Liver (tissue), 8 donors: ENCODE measurements at regions not wholly inside any gene's neighbourhood (a gene's known extent, or its start where the extent isn't known, plus 50 kb on each side); places are given as distances from the start of the nearest gene placed in this dataset.

Source experiments
- DNase-seq: peaks from one replicate; pipeline ENCODE4 v3.0.0-alpha.2; 2017; ENCODE audit warnings: low spot score
- H3K27ac ChIP-seq, 2 donors: one replicate each; pipeline ENCODE4 v1.7.0; 2013; ENCODE audit warnings: inconsistent platforms in 2 of 2, low read length in 2 of 2, control low read depth in 1 of 2, low read depth in 1 of 2, mild to moderate bottlenecking in 1 of 2
- H3K27me3 ChIP-seq, 4 donors: one replicate each; pipeline versions ENCODE4 v1.6.1 to v1.7.0; 2013; ENCODE audit warnings: low read length in 3 of 4, inconsistent platforms in 1 of 4, mild to moderate bottlenecking in 1 of 4, moderate library complexity in 1 of 4; ENCODE audit not compliant: control insufficient read depth in 4 of 4, insufficient read depth in 4 of 4
- H3K36me3 ChIP-seq, 4 donors: one replicate each; pipeline versions ENCODE4 v1.6.1 to v1.7.0; 2013; ENCODE audit warnings: low read length in 3 of 4, mild to moderate bottlenecking in 3 of 4, low read depth in 1 of 4, moderate library complexity in 1 of 4; ENCODE audit not compliant: control insufficient read depth in 4 of 4, insufficient read depth in 3 of 4
- H3K4me1 ChIP-seq, 4 donors: one replicate each; pipeline versions ENCODE4 v1.6.1 to v1.7.0; 2013; ENCODE audit warnings: low read length in 3 of 4, mild to moderate bottlenecking in 3 of 4, moderate library complexity in 1 of 4; ENCODE audit not compliant: control insufficient read depth in 4 of 4, insufficient read depth in 4 of 4
- H3K4me3 ChIP-seq, 3 donors: one replicate each; pipeline versions ENCODE4 v1.6.1 to v1.7.0; 2013; ENCODE audit warnings: low read length in 3 of 3, control low read depth in 1 of 3, low read depth in 1 of 3, mild to moderate bottlenecking in 1 of 3
- H3K9ac ChIP-seq, 2 donors: one replicate each; pipeline ENCODE4 v1.7.0; 2013; ENCODE audit warnings: low read length in 2 of 2, mild to moderate bottlenecking in 2 of 2, moderate library complexity in 2 of 2, control low read depth in 1 of 2, low read depth in 1 of 2
- H3K9me3 ChIP-seq, 4 donors: one replicate each; pipeline versions ENCODE4 v1.6.1 to v1.7.0; 2013; ENCODE audit warnings: low read length in 3 of 4; ENCODE audit not compliant: control insufficient read depth in 4 of 4
- CTCF ChIP-seq: fragments of 150-350 bp; IDR thresholded peaks from 2 replicates; pipeline ENCODE4 v1.5.1; 2017; ENCODE audit warnings: improper control_type of control experiment, low read depth, low read length; ENCODE audit not compliant: missing input control
- EGR1 ChIP-seq, 2 donors: IDR thresholded peaks; 2 replicates each; pipeline ENCODE4 v1.6.1; 2016 to 2018; ENCODE audit warnings: antibody characterized with exemption in 2 of 2, low read depth in 2 of 2
- FOXA1 ChIP-seq: IDR thresholded peaks from 2 replicates; pipeline ENCODE4 v1.6.1; 2016; ENCODE audit warnings: antibody characterized with exemption
- FOXA2 ChIP-seq: IDR thresholded peaks from 2 replicates; pipeline ENCODE4 v1.6.1; 2016; ENCODE audit warnings: antibody characterized with exemption
- HNF4A ChIP-seq, 2 donors: conservative IDR thresholded peaks; 2 replicates each; pipeline ENCODE4 v1.6.1; 2016; ENCODE audit warnings: antibody characterized with exemption in 2 of 2, mild to moderate bottlenecking in 2 of 2
- JUND ChIP-seq, 2 donors: IDR thresholded peaks; 2 replicates each; pipeline ENCODE4 v1.6.1; 2016; ENCODE audit warnings: antibody characterized with exemption in 2 of 2
- NR2F2 ChIP-seq: IDR thresholded peaks from 2 replicates; pipeline ENCODE4 v1.6.1; 2016; ENCODE audit warnings: antibody characterized with exemption
- RAD21 ChIP-seq, 2 donors: IDR thresholded peaks; 2 replicates each; pipeline ENCODE4 v1.6.1; 2016; ENCODE audit warnings: antibody characterized with exemption in 2 of 2, mild to moderate bottlenecking in 2 of 2
- REST ChIP-seq: IDR thresholded peaks from 2 replicates; pipeline ENCODE4 v1.6.1; 2016; ENCODE audit warnings: antibody characterized with exemption, mild to moderate bottlenecking
- RXRA ChIP-seq, 2 donors: IDR thresholded peaks; 2 replicates each; pipeline ENCODE4 v1.6.1; 2017 to 2018; ENCODE audit warnings: antibody characterized with exemption in 2 of 2, mild to moderate bottlenecking in 1 of 2
- SP1 ChIP-seq: IDR thresholded peaks from 2 replicates; pipeline ENCODE4 v1.6.1; 2018; ENCODE audit warnings: antibody characterized with exemption, mild to moderate bottlenecking
- TAF1 ChIP-seq: conservative IDR thresholded peaks from 2 replicates; pipeline ENCODE4 v1.6.1; 2016; ENCODE audit warnings: antibody characterized with exemption, mild to moderate bottlenecking
- YY1 ChIP-seq: IDR thresholded peaks from 2 replicates; pipeline ENCODE4 v1.6.1; 2016; ENCODE audit warnings: antibody characterized with exemption, mild to moderate bottlenecking
- ZBTB33 ChIP-seq: IDR thresholded peaks from 2 replicates; pipeline ENCODE4 v1.6.1; 2016; ENCODE audit warnings: antibody characterized with exemption
- WGBS: extraction: QIAGEN DNeasy Blood & Tissue Kit; methylation state at CpG from one replicate; pipeline ENCODE4 v1.1.7; 2013; 5-methylcytosine and 5-hydroxymethylcytosine counted together
- TF ChIP-seq, protein P1 (sequence below): IDR thresholded peaks from 2 replicates; pipeline ENCODE4 v1.6.1; 2016; ENCODE audit warnings: antibody characterized with exemption
- TF ChIP-seq, protein P2 (sequence below): IDR thresholded peaks from 2 replicates; pipeline ENCODE4 v1.6.1; 2016; ENCODE audit warnings: antibody characterized with exemption
- donor health status: healthy.
- donor health status: healthy.
- donor health status: healthy.
- donor health status: healthy.
- donor health status: healthy.

DNA sequence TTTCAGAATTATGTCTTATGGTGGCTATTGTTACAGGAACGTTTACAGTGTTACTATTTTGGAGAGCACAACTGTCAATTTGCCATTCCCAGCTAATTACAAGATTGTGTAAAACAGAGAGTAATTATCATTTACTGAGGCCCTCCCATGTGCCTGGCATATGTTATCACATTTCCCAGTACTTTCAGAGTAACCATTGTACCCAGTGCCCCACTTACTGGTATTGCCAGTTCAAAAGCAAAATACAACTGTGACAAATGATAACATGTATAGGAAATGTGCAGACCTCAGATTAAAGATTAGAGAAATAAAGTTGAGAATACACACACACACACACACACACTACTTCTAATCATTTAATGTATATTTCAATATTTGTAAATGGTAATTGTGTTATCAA lies 572.5 kb downstream of the POM121L12 start:
- H3K27me3 ChIP-seq = peaks cover 0 to 2% (median 0%) of the 10 kb centered on the region in 4 donors
- WGBS = 30% methylated on average over 1 of the region's 1 CpG
- no peak overlapping the region for H3K4me3 ChIP-seq
- DNase-seq = no peak
- no peaks in the 10 kb centered on the region for H3K36me3 ChIP-seq
- no peaks in the 10 kb centered on the region for H3K4me1 ChIP-seq
- H3K27ac ChIP-seq = no peak overlapping the region
- TF ChIP-seq, protein P1, sequence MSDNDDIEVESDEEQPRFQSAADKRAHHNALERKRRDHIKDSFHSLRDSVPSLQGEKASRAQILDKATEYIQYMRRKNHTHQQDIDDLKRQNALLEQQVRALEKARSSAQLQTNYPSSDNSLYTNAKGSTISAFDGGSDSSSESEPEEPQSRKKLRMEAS = no peak
- TF ChIP-seq REST = no peak
- no peak for TF ChIP-seq JUND (IDR thresholded peaks at IDR 0.05)
- TF ChIP-seq NR2F2 = no peak
- no peak for TF ChIP-seq RXRA (IDR thresholded peaks at IDR 0.05)
- TF ChIP-seq FOXA2 = no peak
- no peak for TF ChIP-seq FOXA1
- no peak for TF ChIP-seq RAD21 (IDR thresholded peaks at IDR 0.05)
- H3K9ac ChIP-seq = no peak overlapping the region
- H3K9me3 ChIP-seq = peaks cover 0 to 3% (median 0%) of the 10 kb centered on the region in 4 donors

DNA sequence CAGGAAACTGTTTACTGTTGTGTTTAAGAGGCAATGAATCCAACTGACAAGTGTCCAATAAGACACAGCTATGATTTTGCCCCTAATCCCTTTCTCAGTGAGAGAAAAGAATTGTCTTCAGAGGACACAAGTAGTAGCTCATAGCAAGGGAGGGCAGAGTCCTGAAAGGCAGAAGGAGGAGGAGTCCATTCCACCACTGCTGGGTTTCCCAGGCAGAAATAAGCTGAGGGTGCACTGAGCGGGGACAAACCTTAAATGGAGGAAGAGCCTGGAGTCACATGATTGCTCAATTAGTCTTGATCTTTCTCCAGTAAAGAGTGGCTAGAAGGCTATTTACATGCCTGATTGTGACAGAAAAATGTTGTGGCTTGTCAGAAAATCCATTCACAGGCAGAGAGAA lies 573.8 kb downstream of the POM121L12 start:
- TF ChIP-seq RAD21 (IDR thresholded peaks at IDR 0.05) = no peak
- no peak for TF ChIP-seq RXRA (IDR thresholded peaks at IDR 0.05)
- TF ChIP-seq YY1 = no peak
- no peak for TF ChIP-seq REST
- no peak for TF ChIP-seq ZBTB33
- no peak for TF ChIP-seq SP1
- TF ChIP-seq CTCF = no peak
- TF ChIP-seq, protein P2, sequence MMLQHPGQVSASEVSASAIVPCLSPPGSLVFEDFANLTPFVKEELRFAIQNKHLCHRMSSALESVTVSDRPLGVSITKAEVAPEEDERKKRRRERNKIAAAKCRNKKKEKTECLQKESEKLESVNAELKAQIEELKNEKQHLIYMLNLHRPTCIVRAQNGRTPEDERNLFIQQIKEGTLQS = no peak
- TF ChIP-seq HNF4A (conservative IDR thresholded peaks at IDR 0.05) = no peak
- no peak for TF ChIP-seq EGR1 (IDR thresholded peaks at IDR 0.05; ENCODE audit: low read depth in 2 of 2)
- no peak for TF ChIP-seq FOXA2
- no peak for TF ChIP-seq TAF1
- TF ChIP-seq, protein P1 = no peak
- Histone ChIP-seq H3K27me3 (peaks cover 0 to 2% (median 0%) of the 10 kb centered on the region in 4 donors), H3K9ac (no peak overlapping the region), H3K4me1 (no peaks in the 10 kb centered on the region), H3K36me3 (no peaks in the 10 kb centered on the region), H3K27ac (no peak overlapping the region), H3K4me3 (no peak overlapping the region), H3K9me3 (no peaks in the 10 kb centered on the region)
- 76% methylated on average over 1 of the region's 1 CpG for WGBS
- DNase-seq = no peak
